Suppressor macrophage treated with lipopolysaccharide for 1 hour (primary cell): ENCODE measurements at regions not wholly inside any gene's neighbourhood (a gene's known extent, or its start where the extent isn't known, plus 50 kb on each side); places are given as distances from the start of the nearest gene placed in this dataset.
"Not testable (repeated sequence)": the region's sequence is repeated elsewhere in the genome, so short reads cannot be mapped to it uniquely, and the experiment has no call there.

Experiments
- DNase-seq, 3 donors: peaks; one replicate each; pipeline ENCODE4 v3.0.0-alpha.2; 2020 to 2022

DNA sequence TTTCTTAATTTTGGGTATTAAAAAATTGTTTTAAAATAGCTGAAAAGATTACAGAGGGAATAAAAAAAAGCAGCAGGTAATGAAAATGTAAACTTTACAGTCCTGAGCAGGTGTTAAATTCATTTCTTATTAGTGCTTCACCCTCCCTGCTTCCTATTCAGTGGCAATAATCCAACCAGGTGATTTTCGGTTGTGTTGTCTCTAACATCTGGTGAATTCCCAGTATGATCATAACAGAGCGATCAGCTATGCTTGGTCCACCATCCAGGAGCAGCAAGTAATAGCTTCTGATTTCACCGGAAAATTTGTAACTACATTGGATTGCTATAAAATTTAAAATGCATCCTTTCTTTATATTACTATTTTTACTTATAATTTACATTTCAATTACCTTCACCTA, 673.1 kb downstream of the SOCS6 start:
- DNase-seq: no peak

DNA sequence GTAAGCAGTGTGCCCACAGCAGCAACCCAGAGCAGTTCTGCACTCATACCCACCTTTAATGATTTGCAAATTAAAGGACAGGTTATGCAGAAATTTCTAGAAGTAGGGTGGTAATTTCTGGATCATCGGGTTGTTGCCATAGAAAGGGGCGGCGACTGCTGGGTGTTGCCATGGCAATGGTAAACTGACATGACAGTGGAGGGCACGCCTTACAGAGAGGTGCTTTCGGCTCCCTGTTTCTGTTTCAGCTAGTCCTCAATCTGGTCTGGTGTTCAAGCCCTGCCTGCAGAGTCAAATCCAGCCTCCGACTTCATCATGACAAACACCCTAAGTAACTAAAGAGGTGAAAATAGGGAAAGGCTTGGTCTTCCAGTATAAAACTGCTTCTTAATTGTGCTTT, 667.7 kb downstream of the SOCS6 start:
- DNase-seq: no peak

DNA sequence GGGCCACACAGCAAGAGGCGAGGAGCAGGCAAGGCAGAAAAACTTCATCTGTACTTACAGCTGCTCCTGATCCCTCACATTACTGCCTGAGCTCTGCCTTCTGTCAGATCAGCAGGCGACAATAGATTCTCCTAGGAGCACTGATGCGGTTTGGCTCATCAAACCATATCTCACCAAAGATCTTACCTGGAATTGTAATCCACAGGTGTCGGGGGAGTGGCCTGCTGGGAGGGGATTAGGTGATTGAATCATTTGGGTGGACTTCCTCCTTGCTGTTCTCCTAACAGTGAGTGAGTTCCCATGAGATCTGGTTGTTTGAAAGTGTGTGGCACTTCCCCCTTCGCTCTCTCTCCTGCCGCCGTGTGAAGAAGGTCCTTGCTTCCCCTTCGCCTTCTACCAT, 647.3 kb downstream of the SOCS6 start:
- no peak for DNase-seq

DNA sequence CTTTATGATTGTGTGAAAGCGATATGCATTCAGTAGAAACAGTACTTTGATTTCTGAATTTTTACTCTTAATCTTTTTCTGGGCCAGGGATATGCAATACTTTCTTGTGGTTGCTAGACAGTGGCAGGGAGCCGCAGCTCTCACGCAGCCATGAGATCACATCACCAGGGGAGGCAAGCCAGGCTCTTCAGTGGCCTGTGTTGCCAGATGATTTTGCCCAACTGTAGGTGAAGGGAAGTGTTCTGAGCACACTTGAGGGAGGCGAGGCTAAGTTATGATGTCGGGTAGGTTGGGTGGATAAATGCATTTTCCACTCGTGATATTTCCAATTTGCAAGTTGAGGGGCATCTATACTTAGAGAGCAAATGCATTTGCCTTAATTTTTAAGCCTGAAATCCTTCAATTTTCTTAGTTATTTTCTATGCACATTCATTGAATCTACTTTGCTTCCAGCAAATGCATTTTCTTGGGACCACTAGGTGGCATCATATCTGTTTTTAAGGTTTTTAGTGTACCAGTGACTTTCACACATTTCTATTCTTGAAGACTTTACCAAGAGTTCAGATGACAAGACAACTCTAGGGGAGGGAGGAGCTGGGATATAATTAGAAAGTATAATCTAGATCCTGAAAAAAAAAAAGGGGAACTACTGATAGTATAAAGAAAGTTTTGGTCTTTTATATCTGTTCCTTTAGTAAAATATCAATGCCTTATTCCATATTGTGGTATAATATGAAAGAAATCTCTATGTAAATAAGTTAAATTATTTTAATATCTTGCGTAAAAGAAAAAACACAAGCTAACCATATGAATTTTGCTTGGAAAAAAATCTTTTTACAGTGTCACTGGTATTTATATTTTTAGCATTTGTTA, 643.3 kb downstream of the SOCS6 start:
- DNase-seq: peak; percentile 4 to 31 (median 14)

DNA sequence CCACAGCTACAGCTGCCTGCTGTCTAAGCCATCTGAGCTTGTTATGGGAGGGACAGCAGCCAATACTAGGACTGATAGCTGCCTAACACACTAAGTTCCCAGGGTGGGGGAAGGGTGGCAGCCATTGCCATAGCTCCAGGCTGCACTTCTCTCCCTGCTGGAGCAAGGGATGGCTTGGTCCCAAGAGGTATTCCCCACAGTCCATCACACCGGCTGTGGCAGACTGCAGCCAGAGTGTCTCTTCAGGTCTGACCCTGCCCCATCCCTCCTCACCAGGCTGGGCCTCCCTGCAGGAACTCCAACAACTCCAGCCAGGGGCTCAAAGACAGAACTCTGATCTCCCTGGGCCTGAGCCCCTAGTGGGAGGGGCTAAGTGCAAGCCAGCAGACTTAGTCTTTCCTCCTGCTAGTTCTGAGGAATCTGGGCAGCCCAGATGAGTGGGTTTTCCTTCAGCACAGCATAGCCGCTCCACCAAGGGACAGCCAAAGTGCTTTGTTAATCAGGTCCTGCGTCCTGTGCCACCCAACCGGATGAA, 632.1 kb downstream of the SOCS6 start:
- DNase-seq: no peak

DNA sequence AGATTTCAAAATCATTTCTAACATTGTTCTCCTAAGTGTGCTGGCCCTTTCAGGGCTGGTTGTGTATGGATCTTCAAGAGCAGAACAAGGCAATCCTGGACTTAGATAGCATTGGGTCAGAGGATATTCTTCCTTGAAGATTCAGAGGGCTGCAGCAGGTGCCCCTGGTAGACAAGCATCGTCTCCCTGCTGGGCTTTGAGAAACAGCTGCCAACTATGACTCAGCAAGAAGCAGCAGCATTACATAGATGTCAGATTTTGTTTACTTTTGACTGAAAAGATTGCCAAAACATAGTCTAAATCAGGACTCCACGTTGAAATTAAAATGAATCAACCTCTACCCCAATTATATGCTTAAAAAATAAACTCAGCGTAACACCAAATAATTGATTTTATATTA, 618.8 kb downstream of the SOCS6 start:
- DNase-seq: no peak

DNA sequence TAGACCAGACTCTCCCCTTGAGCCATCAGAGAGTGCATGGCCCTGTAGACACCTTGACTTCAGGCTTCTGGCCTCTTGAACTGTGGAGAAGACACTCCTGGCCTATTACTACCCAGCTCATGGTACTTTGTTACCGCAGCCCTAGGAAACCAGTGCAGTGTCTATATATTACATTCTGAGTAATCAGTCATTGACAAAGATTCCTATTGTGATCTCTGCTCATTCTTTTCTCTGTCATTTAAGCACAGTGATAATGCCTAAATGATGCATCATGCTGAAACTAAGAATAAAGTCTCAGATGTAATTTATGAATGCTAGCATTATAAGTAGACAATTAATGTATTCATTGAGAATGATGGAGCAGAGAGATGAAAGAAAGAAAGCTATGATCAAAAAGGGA, 603.5 kb downstream of the SOCS6 start:
- DNase-seq: no peak

DNA sequence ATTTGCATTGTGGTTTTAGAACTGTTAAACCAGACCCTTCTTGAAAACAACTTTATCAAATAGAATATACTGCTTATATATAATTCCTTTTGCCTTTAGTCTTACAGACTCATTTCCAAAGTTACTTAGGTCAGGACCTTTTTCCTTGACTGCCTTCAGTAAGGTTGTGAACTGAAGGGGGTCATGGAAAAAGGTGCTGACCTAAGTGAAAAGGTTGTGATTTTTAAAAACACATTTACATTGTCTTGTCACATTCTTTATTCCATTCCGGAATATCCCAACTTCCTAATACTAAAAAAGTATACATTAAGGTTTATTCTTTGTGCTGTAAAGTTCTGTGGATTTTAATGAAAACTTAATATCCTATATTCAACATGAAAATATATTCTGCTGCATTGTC, 581.4 kb downstream of the SOCS6 start:
- DNase-seq: no peak

DNA sequence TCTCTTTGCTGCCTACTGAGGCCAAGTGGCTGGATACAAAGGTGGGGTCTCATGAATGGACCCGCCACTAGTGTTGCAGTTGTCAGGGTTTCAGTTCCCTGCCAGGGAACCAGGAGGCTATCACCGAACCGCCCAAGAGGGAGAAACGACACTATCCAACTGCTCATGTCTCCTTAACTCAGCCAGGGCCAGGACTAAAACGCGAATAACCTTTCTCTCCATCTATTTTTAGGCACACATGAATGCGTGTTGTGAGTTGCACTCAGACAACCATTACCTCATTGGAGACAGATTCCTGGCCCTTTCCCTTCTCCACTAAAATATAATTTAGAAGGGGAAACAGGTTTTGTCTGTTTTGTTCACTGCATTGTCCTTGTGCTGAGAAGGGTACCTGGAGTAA, 559.5 kb downstream of the SOCS6 start:
- DNase-seq: no peak

DNA sequence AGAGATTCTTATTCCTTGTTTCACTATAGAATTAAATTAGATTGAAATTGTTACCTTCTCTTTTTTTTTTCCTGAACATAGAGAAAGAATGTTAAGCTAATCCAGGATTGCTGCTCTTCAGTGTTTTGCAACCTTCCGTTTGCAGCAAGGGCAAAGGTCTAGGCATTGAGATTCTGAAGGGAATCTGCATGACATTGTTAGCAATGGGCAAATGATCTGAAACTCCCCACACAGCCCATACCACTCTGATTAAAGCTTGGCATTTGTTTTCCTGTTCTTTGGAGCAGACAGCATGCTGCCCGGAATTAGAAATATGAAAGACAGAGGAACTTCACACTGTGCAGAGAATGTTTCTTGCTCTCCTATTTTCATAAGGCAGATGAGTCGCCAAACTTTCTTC, 551.8 kb downstream of the SOCS6 start:
- DNase-seq: no peak

DNA sequence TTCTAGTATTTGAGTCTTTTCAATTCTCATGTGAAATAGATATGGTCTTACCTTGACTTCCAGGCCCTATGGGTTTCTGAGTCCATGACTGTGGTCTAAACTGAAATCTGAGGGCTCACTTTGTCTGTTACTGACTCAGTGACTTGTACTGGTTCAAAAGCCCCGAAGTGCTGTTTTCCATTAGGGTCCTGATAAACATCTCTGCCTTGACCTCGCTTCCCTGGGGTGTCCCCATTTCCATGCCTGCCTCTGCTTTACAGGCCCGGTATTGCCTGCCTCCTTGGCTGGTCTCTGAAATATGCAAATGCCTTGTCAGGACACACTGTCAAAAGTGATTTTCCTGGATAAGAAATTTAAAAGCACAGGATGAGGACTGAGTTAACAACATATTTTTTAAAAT, 538.8 kb downstream of the SOCS6 start:
- no peak for DNase-seq

DNA sequence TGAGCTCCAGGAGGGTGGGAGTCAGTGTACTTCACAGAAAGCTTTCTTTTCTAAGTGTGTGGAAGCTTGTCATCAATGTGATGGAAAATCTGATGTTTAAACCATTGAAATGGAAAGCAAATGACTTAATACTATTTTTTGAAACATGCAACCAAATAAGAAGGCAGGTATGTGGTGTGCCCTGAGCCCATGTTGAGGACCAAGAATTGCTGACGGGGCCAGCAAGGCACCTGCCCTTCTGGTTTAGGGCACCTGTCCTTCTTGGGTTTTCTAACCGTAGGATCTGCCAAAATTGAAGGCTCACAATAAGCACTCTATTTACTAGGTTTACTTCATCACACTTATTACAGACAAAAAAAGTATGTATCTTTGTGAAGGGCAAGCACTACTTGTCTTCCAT, 537.7 kb downstream of the SOCS6 start:
- no peak for DNase-seq

DNA sequence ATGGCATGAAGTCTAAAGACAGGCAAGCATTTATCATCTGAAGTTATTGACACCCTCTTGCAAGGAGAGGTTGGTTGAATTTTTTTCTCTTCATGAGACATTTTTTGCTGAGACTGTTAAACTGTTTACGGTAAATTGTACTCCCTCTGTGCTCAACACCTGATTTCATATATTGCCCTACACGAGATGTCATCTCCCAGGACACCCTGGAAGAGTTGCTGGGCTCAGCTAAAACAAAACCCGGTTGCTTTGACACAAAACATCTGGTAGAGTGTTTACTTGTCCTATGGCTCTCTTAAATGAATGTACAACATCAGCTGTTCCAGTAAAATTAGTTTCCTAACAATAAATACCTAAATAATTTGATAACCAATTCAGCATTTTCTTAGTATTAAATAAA, 533.8 kb downstream of the SOCS6 start:
- no peak for DNase-seq

DNA sequence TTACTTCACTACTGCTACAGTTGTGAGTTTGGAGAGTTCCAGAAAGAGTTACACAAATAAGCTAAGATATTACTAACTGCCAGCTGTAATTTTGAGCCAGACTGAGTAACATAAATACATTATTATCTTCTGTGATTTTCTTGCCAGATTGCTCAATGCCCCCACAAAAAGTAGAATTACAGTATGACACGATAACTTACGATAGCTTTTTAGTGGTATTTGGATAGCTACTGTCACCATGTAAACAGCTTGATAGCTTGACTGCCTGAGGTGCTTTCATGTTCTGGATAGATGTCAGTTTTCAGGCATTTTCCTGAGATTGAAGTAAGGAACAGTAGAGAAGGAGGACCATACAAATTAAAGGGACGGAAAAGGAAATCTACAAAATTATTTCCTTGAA, 533.3 kb downstream of the SOCS6 start:
- no peak for DNase-seq

DNA sequence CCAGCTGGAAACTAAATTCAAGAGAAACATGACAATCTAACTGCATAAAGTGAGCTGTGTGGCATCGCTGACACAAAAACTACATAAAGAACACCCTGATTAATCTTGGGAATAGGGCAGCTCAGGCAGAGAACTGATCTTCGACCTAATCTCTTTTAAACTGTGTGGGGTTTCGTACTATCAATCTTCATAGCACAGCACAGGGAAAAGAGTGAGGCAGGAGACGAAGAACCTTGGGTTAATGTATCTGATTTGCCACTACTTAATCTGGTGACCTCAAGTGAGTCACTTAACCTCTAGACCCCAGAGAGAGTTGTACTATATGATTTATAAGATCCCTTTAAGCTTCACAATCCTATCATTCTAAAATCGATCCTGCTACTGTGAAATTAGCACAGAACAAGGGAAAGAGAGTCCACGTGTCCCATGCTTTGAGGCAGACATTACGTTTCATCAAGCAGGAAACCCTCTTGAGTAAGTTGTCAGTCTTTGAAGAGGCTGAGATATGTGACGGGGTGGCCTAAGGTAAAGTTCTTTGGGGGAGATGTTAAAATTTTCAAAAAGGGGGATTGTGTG, 519.7 kb downstream of the SOCS6 start:
- DNase-seq: no peak

DNA sequence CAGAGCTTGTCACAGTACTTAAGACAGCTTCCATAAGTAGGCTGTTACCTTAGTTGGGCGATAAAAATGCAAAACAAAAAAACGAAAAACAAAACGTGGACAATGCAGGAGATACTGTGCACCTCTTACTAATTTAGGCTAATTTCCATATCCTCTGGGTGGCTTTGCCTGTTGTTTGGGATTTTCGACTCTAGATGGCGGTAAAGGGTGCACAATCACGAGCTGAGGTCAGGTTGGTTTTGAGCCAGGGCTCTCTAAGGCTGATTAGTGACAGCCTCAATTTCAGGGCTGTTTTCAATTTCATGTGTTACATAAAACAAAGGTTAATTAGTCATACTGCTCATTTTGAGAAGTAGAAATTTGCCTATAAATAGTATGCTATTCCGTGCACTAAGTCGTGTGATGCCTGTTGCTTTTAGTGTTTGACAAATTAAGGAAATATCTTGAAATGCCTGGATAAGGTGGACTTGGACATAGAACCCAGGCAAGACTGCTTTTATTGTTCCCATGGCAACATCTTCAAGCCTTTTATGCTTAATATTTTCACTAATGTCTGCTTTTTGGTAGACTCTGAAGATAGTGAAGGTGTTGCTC, 493.1 kb downstream of the SOCS6 start:
- DNase-seq: peak; percentile 51 to 57 (median 51)

DNA sequence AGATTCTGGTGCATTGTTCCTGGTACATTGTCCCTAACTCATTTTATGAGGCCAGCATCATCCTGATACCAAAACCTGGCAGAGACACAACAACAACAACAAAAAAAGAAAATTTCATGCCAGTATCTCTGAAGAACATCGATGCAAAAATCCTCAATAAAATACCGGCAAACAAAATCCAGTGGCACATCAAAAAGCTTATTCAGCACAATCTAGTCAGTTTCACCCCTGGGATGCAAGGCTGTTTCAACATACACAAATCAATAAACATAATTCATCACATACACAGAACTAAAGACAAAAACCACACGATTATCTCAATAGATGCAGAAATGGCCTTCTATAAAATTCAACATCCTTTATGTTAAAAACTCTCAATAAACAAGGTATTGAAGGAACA, 477.4 kb downstream of the SOCS6 start:
- DNase-seq: not testable (repeated sequence)

DNA sequence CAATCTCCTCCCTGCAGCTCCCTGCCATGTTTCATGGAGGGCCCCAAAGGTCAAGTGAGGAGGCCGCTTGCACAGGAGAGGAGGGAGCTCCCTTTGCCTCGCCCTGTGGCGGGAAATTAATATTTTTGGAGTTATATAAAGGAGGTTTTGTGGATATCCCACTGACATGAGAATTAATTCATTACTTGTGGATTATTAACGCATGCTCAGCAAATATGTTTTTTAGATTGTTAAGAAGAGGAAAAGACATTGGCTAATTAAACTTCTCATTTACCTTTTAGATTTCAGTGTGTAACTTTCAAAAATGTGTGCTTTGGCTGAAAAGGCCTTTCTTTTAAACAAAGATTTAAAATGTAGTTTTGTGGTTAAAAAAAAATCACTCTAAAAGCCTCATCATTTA, 474.0 kb downstream of the SOCS6 start:
- DNase-seq: no peak

DNA sequence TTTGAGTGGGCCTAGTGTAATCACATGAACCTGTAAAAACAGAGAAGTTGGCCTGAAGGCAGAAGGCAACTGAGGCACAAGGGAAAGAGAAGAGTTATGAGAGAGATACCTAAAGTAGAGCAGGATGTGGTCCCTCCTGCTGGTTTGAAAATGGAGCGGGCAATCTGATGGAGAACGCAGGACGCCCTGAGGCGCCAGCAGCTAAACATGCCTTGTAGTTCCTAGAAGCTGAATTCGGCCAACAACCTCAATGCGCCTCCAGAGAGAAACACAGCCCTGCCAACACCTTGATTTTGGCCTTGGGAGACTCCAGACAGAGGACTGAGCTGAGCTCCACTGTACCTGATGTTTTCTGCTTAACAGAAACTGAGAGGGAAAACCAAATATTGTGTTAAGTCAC, 469.9 kb downstream of the SOCS6 start:
- no peak for DNase-seq

DNA sequence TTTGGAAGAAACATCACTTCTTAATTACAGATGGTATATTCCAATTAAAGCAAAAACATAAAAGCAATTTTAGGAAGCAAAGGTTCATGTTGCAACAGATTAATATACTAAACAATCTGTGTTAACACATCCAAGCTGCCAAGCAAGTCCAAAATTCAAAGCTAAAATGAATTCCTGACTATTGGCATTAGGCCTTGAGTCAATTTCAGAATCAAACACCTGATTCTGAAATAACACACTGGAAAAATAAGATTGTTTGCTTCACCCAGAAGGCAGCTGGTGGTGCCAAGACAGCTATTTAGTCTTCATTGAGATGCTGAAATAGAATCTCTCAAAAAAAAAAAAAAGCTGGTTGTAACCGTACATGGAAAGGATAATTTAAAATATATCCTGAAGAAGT, 465.6 kb downstream of the SOCS6 start:
- DNase-seq: no peak

DNA sequence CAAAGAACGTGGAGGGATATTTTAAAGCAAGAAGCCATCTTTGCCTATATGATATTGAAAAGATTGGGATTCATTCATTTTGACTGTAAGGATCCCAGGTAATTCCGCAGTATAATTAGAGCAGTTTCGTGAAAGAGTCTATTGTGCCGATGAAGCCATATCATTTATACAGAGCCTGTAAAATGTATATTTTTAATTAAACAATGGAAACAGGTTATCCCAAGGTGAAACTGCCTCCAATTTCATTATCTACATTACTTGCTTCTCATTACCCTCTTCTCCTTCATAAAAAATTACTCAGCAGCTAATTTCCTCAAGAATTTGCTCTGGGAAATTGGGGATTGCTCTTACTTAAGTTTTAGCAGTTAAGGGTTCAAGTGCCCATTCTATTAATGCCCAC, 444.1 kb downstream of the SOCS6 start:
- DNase-seq: no peak

DNA sequence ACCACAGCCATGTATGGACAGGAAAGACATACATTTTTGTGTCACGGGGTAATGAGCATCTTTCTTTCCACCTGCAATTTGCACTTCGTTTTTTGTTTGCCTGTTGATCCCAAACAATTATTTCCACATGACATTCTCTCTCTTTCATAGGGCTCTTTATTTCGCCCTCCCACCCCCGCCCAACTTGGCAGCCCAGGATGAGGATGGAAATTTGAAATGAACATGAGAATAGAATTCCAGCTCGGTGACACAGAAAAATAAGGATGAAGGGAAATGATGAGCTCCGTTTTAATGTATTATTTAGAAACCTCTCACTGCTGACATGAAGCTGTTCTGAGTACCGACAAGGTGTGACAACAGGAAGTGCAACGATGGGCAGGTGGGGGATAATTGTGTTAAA, 443.3 kb downstream of the SOCS6 start:
- no peak for DNase-seq

DNA sequence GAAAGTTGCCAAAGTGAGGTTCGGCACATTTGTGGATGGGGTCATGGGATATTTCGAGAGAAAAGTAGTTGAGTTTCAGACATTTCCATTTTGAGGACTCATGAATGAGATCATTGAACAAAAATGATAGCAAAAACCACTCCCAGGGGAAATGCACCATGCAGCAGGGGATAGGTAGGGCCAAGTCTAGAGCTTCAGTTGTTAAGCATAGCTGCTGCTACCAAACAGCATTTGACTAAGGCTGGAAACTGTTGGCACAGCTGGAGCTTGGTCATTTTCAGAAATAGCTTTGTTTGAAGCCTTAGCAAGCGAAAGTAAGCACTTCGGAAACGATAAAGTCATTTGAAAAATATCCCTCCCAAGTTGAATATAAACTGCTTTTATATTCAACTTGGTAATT, 431.8 kb downstream of the SOCS6 start:
- no peak for DNase-seq

DNA sequence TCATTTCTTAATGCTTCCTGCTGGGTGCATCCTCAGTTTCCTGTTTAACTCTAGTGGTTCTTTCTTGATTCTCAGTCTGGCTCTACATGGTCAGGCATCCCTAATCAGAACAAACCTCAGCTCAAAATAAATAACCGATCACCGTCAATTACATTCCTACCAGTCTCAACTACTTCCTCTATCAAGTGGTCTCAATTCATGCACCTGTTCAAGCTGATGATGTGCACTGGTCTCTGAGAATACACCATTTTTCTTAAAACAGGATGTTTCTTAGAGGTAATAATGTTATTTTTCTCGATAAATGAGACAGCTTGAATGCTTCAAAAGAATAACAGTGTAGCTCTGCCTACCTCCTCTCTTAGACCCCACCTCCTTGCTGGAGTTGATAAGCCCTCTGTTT, 420.9 kb downstream of the SOCS6 start:
- DNase-seq: no peak
